Erythroblast (primary cell): ENCODE measurements at regions not wholly inside any gene's neighbourhood (a gene's known extent, or its start where the extent isn't known, plus 50 kb on each side); places are given as distances from the start of the nearest gene placed in this dataset.

Experiments used
- DNase-seq, 2 experiments: peaks; one replicate each; lab custom pipeline; 2025; lab: John Stamatoyannopoulos, UW
- GATA1 ChIP-seq: IDR thresholded peaks from 2 replicates; pipeline ENCODE4 v1.6.1; 2011; ENCODE audit warnings: low read depth, mild to moderate bottlenecking, control low read depth, low read length, moderate library complexity
- POLR2A ChIP-seq: IDR thresholded peaks from 2 replicates; pipeline ENCODE4 v1.6.1; 2011; ENCODE audit warnings: mild to moderate bottlenecking, low read length

GRCh38 chr2:16126517-16127275 is 186.3 kb downstream of the MYCN start:
- TF ChIP-seq GATA1, result no peak
- no peak for TF ChIP-seq POLR2A
- DNase-seq, result no peak

DNA sequence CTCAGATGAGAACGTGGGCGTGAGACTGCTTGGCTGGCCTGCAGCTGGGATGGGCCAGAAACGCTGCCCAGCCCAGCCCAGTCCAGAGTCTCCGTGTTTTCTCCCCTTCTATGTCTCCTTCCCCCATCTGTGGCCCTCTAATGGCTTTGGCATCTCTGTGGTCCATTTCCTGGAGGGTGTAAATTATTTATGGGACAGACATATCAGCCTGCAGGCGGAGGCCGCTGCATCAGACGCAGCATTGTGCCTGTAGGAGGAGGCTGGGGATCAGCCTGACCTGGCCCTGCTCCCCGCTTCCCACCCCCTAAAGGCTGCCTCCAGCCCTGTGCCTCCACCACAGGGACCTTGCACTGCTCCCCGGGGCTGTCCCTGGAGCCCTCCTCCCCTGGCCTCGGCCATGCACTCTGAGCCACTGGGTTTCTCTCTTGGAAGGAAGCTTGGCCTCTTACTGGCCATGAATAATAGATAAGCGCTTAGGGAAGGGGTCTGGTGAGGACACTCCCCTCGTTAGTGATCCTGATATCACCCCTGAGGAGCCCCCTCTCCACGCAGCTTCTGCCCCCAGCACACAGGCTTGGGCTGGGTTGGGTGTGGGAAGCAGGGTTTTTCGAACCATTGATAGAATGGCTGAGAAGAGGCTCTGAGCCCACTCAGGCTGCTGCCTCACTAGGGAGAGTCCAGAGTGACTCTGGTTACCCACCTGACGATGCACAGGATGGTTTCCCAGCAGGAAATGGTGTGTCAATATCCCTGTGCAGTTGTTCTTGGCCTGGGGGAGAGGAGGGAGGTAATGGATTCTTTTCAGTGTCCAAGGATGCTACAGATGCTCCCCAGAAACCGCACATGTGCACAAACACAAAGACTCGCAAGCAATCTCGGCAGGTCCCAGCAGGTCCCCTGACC is 185.5 kb downstream of the MYCN start:
- no peak for DNase-seq
- TF ChIP-seq GATA1, result no peak
- no peak for TF ChIP-seq POLR2A

DNA sequence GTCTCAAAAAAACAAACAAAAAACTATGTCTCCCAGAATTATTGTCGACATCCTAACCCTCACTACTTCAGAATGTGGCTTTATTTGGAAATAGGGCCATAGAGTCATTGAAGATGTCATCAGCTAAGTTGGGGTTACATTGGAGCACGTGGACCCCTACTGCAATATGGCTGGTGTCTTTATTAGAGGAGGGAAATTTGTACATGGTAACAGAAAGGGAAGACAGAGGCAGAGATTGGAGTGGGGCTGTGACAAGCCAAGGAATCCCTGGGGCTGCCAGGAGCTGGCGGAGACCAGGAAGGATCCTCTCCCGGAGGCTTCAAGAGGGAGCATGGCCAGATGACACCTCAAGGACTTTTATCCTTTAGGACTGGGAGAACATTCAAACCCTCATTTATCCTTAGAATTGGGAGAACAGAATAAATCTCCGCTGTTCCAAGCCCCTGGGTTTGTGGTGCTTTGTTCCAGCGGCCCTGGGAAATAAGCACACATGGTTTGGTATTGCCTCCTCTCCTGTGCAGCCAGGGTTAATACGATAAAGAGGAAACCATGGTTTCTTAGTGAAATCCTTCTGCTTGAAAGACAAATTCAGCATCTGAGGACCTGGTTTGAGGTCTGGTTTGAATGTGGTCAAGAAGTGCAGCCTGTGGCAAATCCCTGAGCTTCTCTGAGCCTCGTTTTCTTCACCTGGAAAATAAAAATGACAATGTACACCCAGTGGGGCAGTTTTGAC is 184.7 kb downstream of the MYCN start:
- TF ChIP-seq GATA1 (no peak), POLR2A (no peak)
- DNase-seq, result no peak

DNA sequence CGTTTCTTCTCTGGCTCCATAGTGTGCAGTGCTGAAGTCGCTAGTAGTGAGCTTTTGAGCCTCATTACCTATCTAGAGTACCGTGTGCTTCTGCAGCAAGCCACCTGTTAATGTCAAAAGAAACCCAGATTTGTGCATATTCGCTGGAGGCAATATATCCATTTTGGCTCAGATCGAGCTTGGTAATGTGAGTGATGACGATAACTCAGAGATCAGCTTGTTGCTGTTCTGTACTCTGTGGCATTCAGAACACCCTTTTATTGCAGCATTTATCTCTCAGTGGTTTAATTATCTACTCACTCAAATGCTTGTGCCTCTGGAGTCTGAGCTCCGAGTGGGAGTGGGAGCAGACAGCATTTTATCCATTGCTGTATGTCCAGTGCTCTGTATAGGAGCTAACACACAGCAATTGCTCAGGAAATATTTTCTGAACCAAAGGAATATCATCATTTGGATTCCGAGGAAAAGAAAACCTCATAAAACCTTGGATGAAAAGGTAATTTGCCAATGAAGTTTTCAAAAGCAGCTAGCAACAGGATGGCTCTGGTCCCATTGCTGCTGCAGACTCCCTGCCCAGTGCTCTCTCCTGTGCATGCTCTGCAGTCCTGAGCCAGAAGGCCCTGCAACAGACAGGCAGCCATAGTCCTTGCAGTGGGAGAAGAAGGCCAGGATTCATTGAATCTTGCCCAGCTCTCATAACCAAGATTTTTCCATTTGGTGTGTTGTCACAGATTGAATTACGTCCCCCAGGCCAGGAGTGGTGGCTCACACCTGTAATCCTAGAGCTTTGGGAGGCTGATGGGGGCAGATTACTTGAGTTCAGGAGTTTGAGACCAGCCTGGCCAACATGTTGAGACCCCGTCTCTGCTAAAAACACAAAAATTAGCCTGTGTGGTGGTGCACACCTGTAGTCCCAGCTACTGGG is 183.8 kb downstream of the MYCN start:
- no peak for DNase-seq
- TF ChIP-seq POLR2A (no peak), GATA1 (no peak)

GRCh38 chr2:16123421-16123820 is 183.1 kb downstream of the MYCN start:
- no peak for DNase-seq
- TF ChIP-seq GATA1 (no peak), POLR2A (no peak)

DNA sequence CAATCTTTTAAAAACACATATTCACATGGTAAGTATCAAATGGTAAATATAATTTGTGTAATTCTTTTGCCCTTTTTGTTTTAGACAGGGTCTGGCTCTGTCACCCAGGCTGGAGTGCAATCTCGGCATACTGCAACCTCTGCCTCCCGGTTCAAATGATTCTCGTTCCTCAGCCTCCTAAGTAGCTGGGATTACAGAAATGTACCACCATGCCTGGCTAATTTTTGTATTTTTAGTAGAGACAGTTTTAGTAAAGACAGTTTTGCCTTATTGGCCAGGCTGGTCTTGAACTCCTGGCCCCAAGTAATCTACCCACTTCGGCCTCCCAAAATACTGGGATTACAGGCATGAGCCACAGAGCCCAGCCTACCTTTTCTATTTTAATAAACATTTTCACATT is 182.2 kb downstream of the MYCN start:
- TF ChIP-seq POLR2A, result no peak
- TF ChIP-seq GATA1, result no peak

DNA sequence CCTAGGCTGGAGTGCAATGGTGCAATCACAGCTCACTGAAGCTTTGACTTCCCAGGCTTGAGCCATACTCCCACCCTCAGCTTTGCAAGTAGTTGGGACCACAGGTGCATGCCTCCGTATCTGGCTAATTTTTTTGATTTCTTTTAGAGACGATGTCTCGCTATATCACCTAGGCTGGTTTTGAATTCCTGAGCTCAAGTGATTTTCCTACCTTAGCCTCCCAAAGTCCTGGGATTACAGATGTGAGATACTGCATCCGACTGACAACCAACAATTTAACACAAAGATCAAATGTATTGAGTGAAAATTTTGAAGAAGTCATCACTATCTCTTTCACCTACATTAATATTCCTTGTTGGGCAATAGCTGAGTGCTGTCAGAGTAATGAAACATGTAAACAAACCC is 181.6 kb downstream of the MYCN start:
- no peak for DNase-seq
- no peak for TF ChIP-seq GATA1
- no peak for TF ChIP-seq POLR2A

More for the DNA sequence above, 182.2 kb downstream of the MYCN start:
- no peak for DNase-seq

DNA sequence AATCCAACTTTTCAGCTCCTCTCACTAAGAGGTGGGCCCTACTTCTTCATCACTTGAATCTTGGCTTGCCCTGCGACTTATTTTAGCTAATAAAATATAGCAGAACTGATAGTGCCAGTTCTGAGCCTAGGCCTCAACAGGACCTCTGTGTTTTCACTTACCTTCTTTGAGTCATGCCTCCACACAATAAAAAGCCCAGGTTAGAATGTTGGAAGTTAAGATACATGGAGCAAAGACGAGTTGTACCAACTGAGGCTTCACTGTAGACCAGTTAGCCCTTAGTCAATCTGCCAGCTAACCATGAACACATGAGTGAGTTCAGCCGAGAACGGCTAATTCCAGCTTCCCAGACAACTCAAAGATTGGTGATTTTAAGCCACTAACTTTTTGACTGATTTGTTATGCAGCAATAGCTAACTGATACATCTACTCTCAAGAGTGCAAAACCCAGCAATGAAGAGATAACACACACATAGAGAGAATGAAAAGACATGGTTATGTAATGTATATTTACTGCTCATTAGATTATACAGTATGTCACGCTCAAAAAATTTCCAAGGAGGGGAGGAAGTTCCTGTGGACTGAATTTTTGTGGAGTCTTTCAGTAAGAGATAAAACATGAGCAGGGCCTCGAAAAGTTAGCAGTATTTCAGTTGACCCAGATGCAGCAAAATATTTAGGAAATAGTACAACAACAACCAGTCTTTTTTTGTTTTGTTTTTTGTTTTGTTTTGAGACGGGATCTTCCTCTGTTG is 181.1 kb downstream of the MYCN start:
- no peak for TF ChIP-seq GATA1
- no peak for TF ChIP-seq POLR2A
- no peak for DNase-seq

GRCh38 chr2:16120591-16121180 is 180.3 kb downstream of the MYCN start:
- no peak for TF ChIP-seq POLR2A
- TF ChIP-seq GATA1, result no peak
- no peak for DNase-seq

DNA sequence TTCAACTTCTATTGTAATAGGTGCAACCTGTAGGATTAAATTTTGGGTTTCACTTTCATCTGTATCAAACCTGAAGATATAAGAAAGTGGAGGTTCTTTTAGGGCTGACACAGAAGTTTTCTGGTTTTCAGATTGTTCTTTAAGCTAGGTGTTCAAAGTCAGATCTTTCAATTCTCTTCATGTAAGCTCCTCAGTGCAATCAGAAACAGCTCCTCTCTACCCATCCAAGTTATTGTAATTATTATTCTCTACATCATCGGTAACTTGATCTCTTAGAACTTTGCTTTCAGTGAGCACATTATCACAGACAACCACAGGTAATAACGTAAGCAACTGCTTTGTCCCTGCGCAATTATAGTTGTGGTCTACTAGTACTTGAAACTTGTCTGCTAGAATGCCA is 179.4 kb downstream of the MYCN start:
- no peak for DNase-seq
- no peak for TF ChIP-seq GATA1
- no peak for TF ChIP-seq POLR2A
